ENCODE measurements at regions not wholly inside any gene's neighbourhood (a gene's known extent, or its start where the extent isn't known, plus 50 kb on each side); places are given as distances from the start of the nearest gene placed in this dataset.

DNA sequence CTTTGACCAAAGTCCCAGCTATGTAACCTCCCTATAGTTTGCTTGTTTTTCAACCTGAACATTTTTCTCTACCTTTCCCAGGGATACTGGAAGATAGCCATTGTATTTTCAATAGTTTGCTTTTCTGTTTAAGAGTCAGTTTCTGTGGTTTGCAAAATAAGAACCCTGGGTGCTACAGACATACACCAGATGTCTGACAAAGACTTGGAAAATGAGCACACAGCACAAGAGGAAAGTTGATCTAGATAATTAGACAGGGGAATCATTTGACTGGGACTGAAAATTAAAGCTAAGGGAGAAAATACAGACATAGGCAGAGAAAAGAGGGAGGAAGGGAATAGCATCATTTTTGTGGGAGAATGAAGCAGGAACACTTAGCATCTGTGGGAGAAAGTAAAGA lies 218.3 kb upstream of the CNKSR2 start:
- no peak for TF ChIP-seq CTCF (IDR thresholded peaks at IDR 0.05)
- TF ChIP-seq POLR2A (IDR thresholded peaks at IDR 0.05): no peak
